ENCODE measurements at regions not wholly inside any gene's neighbourhood (a gene's known extent, or its start where the extent isn't known, plus 50 kb on each side); places are given as distances from the start of the nearest gene placed in this dataset.
"Not testable (repeated sequence)": the region's sequence is repeated elsewhere in the genome, so short reads cannot be mapped to it uniquely, and the experiment has no call there.

- intact Hi-C loops (cut with DNase I), result no loop called here
- no peak for DNase-seq (ENCODE audit: low spot score)
Observed at GRCh38 chr15:30030345-30030744, 52.4 kb upstream of the GOLGA8J start.

- intact Hi-C loops (cut with DNase I), result no loop called here
- DNase-seq (ENCODE audit: low spot score), result no peak
Observed at GRCh38 chr15:30023798-30024295, 58.9 kb upstream of the GOLGA8J start.

GRCh38 chr15:30010746-30011145 lies 72.0 kb upstream of the GOLGA8J start:
- no peak for DNase-seq (ENCODE audit: low spot score)
- intact Hi-C loops (cut with DNase I), result no loop called here

GRCh38 chr15:30008156-30008555 lies 74.6 kb upstream of the GOLGA8J start:
- intact Hi-C loops (cut with DNase I), result no loop called here
- no peak for DNase-seq (ENCODE audit: low spot score)

GRCh38 chr15:30001602-30002001 lies 81.2 kb upstream of the GOLGA8J start:
- intact Hi-C loops (cut with DNase I), result no loop called here
- no peak for DNase-seq (ENCODE audit: low spot score)

GRCh38 chr15:29998033-29998432 lies 84.7 kb upstream of the GOLGA8J start:
- intact Hi-C loops (cut with DNase I), result no loop called here
- no peak for DNase-seq (ENCODE audit: low spot score)

GRCh38 chr15:29997499-29997898 lies 85.3 kb upstream of the GOLGA8J start:
- DNase-seq (ENCODE audit: low spot score), result no peak
- intact Hi-C loops (cut with DNase I), result no loop called here

- intact Hi-C loops (cut with DNase I), result no loop called here
- no peak for DNase-seq (ENCODE audit: low spot score)
Observed at GRCh38 chr15:29994284-29994683, 88.5 kb upstream of the GOLGA8J start.

- intact Hi-C loops (cut with DNase I), result no loop called here
- no peak for DNase-seq (ENCODE audit: low spot score)
Observed at GRCh38 chr15:29990954-29991353, 91.8 kb upstream of the GOLGA8J start.

GRCh38 chr15:29990035-29990434 lies 92.7 kb upstream of the GOLGA8J start:
- DNase-seq (ENCODE audit: low spot score), result no peak
- intact Hi-C loops (cut with DNase I), result no loop called here

- DNase-seq (ENCODE audit: low spot score), result no peak
- intact Hi-C loops (cut with DNase I), result no loop called here
Observed at GRCh38 chr15:29988701-29989100, 94.1 kb upstream of the GOLGA8J start.

- intact Hi-C loops (cut with DNase I), result no loop called here
- DNase-seq (ENCODE audit: low spot score), result no peak
Observed at GRCh38 chr15:29986946-29987345, 95.8 kb upstream of the GOLGA8J start.

- intact Hi-C loops (cut with DNase I), result no loop called here
- DNase-seq (ENCODE audit: low spot score), result no peak
Observed at GRCh38 chr15:29978411-29979382, 104.1 kb upstream of the GOLGA8J start.

GRCh38 chr15:29974056-29974455 lies 108.7 kb upstream of the GOLGA8J start:
- intact Hi-C loops (cut with DNase I); DNase-seq (ENCODE audit: low spot score): not testable (repeated sequence)

GRCh38 chr15:29972051-29972450 lies 110.7 kb upstream of the GOLGA8J start:
- DNase-seq (ENCODE audit: low spot score), result no peak
- intact Hi-C loops (cut with DNase I), result no loop called here

GRCh38 chr15:29970402-29970695 lies 112.4 kb upstream of the GOLGA8J start:
- intact Hi-C loops (cut with DNase I), result no loop called here
- DNase-seq (ENCODE audit: low spot score), result no peak

- no peak for DNase-seq (ENCODE audit: low spot score)
- intact Hi-C loops (cut with DNase I), result no loop called here
Observed at GRCh38 chr15:29969562-29970401, 113.0 kb upstream of the GOLGA8J start.

GRCh38 chr15:29968895-29969561 lies 113.7 kb upstream of the GOLGA8J start:
- no peak for DNase-seq (ENCODE audit: low spot score)
- intact Hi-C loops (cut with DNase I), result no loop called here

- DNase-seq (ENCODE audit: low spot score), result no peak
- intact Hi-C loops (cut with DNase I), result no loop called here
Observed at GRCh38 chr15:29968099-29968894, 114.5 kb upstream of the GOLGA8J start.

Data from cardiac septum (tissue), 1 donor.